Epithelial cell of prostate (primary cell): ENCODE measurements at regions not wholly inside any gene's neighbourhood (a gene's known extent, or its start where the extent isn't known, plus 50 kb on each side); places are given as distances from the start of the nearest gene placed in this dataset.
"Not testable (repeated sequence)": the region's sequence is repeated elsewhere in the genome, so short reads cannot be mapped to it uniquely, and the experiment has no call there.

Source experiments
- DNase-seq: peaks from one replicate; pipeline ENCODE4 v3.0.0-alpha.2; 2011; ENCODE audit warnings: low read depth, low spot score
- H3K27ac ChIP-seq: fragments of 450-650 bp; 2 replicates; pipeline ENCODE4 v1.5.1; 2017; ENCODE audit warnings: mild to moderate bottlenecking

DNA sequence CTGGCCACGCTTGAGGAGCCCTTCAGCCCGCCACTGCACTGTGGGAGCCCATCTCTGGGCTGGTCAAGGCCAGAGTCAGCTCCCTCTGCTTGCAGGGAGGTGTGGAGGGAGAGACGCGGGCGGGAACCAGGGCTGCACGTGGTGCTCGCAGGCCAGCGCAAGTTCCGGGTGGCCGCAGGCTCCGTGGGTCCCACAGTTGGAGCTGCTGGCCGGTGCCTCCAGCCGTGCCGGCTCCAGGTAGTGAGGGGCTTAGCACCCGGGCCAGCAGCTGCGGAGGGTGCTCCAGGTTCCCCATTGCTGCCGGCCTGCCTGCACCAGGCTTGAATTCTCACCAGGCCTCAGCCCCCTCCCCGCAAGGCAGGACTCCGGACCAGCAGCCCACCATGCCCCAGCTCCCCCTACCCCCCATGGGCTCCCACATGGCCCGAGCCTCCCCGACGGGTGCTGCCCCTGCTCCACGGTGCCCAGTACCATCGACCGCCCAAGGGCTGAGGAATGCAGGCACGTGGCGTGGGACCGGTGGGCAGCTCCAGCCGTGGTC, 192.8 kb upstream of the IZUMO3 start:
- no peak for DNase-seq

DNA sequence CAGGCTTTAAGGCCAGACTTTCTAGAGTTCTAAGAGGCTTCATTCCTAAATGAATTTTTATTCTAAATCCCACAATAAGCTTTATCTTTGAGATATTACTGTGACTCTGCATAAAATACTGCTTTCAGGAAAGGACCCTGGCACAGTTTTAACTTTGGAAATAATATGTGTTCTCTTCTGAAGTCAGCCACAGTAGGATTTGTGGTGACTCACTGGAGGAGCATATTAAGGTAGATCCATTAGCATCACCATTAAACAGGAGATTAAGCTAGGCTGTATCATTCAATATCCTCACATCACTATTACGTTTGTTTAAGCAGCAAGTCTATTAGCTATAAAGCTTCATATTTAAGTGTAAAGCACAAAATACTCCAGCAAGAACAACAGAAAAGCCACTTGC, 186.1 kb upstream of the IZUMO3 start:
- no peak for DNase-seq
- no peak overlapping the region for H3K27ac ChIP-seq

More for the DNA sequence above, 192.8 kb upstream of the IZUMO3 start:
- no peak overlapping the region for H3K27ac ChIP-seq

DNA sequence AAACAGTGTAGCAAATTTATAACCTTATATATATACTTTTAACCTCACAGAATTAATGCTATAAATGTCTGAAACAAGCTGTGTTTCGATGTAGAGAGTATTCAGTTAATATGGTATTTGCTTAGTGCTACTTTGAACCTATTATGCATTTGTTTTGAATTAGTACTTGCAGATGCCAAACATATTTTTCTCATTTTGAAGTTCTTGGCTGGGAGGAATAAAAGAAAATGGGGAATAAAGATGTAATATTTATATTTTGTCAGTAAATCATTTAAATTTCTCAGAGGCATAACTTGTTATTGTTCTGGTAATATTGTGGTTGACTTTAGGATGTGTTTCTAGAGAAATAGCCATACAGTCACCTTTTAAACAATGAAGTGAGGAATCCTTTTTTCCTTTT, 175.9 kb upstream of the IZUMO3 start:
- no peak for DNase-seq
- no peak overlapping the region for H3K27ac ChIP-seq

DNA sequence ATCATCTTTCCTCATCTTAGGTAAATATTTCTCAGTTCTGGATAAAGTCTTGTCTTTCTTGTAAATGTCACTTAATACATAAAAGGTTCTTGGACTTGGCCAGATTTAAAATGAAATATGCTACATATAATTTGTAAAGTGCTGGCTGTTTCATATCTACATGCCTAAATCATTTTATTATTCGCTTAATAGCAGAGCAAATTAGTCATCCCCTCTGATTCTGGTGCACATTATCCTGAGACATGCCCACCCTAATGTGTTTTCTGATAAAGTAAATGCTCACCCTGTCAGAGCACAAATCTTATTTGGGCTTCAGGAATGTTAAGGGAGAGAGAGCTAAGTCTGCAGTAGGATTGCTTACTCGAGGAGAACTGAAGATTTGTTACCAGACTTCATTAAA, 166.5 kb upstream of the IZUMO3 start:
- DNase-seq = no peak
- H3K27ac ChIP-seq = no peak overlapping the region

DNA sequence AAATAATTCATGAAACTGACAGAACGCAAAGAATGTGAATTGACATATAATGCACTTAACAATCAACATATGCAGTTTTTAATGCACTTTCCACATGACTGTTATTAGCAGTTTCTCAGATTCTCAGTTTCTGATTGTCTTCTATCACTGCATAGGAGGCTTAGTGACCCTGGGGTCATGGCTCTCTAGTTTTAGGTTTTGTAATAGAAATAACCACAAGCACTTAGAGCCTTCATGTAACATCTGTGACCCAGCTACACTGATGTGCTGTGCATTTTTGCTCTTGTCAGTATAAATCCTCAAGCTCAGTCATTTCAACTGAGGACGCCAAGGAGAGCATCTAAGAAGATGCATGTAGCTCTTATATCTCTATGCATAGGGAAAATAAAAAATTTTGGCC, 163.1 kb upstream of the IZUMO3 start:
- DNase-seq = no peak

DNA sequence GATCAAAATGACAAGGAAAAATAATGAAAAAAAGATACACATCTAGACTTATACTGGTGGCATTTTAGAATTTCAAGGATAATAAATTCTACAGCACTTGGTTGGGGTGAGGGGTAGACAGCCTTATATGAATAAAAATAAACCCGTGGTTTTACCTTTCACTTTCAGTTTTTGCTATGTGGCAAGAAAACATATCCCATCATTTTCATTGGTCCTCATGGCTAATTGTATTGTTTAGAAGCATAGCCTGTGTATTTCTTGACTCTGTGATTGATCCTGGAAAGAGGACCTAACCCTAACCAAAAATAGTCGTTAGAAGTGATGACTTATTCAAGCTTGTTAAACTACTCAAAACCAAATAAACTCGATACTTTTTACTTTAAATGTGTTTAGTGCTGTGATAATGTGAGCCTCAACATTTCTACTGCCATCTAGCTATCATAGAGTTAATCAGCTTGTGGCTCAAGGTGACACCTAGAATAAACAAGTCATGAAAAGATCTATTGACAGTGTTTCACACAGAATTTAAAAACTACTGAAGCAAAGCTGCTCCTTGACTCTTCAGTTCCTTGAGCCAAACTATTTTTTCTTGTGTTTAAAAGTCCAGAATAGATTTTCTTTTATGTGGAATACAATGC, 153.3 kb upstream of the IZUMO3 start:
- no peak overlapping the region for H3K27ac ChIP-seq
- DNase-seq = no peak

More for the DNA sequence above, 163.1 kb upstream of the IZUMO3 start:
- H3K27ac ChIP-seq = no peak overlapping the region

DNA sequence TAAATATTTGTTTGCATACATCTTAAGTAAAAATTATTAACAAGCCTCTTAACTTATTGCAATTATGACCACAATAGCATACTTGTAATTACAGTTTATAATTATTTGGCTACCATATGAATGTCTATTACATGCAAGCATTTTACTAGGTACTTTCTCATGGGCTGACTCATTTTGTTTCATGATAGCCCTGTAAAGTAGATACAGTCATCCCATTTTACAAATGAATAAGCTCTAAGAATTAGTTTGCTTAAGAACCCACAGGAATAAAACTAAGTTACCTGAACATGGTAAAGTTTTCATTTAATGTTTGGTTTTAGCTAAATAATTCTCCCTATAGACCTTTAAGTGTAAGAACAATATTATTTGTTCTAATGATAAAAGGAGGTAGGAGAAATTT, 126.6 kb upstream of the IZUMO3 start:
- DNase-seq = no peak
- no peak overlapping the region for H3K27ac ChIP-seq

DNA sequence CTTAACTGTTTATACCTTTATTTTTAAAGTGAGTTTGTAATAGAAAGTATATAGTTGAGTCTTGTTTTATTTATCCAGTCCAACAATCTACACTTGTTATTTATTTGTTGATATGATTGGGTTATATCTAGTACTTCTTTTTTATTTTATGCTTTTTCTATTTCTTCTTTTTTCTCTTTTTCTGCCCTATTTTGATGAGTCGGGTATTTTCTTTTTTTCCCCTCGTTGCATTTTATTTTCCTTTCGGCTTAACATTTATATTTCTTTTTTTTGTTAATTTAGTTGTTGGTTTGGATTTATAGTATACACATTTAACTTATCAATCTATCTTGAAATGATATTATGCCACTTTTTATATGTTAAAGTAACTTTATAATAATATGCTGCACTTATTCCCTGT, 111.7 kb upstream of the IZUMO3 start:
- no peak for DNase-seq
- no peak overlapping the region for H3K27ac ChIP-seq

DNA sequence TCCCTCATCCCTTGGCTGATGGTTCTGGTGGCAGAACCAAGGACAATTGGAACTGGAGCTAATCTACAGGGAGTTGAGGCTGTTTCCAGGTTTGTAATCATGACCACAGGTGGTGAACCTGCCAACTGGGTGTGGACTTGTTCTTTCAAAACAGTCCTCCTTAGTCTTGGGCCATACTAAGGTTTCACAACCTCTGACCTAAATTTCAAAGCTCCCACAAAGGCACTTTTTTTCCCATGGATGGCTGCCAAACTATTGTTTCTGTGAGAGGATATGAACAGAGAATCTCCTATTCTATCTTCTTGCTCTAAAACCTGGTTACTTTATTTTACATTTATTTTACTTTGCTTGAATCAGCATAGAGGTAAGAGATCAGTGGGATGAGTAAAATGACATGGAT, 106.5 kb upstream of the IZUMO3 start:
- no peak overlapping the region for H3K27ac ChIP-seq
- DNase-seq = no peak

DNA sequence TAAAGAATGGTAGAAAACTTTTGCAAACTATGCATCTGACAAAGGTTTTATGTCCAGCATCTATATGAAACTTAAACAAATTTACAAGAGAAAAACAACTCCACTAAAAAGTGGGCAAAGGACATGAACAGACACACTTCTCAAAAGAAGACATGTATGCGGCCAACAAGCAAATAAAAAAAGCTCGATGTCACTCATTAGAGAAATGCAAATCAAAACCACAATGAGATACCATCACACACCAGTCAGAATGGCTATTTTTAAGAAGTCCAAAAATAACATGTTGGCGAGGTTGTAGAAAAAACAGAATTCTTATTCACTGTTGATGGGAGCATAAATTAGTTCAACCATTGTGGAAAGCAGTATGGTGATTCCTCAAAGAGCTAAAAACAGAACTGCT, 83.1 kb upstream of the IZUMO3 start:
- not testable (repeated sequence) for DNase-seq, H3K27ac ChIP-seq

DNA sequence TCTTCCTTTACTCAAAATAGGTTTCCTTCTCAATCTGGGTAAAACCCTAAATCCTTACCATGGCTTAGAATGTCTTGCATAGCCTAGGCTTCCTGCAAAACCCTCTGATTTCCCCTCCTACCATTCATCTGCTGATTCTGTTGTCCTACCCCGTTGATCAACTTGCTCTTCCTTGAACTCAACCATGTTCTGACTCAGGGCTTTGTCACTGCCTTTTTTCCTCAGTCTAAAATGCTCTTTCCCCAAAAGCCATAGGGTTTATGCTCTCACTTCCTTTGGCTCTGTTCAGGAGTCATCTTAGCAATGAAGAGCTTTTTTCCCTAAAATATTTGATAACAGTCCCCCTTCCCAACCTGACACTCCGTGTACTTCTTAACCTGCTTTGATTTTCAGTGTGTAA, 79.4 kb upstream of the IZUMO3 start:
- no peak overlapping the region for H3K27ac ChIP-seq
- DNase-seq = no peak

DNA sequence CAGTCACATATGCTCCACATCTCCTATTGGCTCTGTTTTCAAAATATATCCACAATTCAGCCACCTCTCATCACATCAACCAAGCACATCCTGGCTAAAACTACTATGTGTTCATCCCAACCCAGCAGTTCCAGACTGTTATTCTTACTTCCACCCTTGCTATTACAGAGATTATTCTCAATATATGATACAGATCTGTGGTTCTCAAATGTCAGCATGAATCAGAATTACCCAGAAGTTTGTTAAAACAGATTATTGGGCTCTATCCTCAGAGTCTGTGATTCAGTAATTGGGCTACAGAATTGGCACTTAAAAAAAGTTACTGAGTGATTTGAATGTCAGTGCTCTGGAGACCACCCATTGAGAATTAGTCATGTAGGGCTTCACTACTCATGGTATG, 78.8 kb upstream of the IZUMO3 start:
- DNase-seq = no peak
- no peak overlapping the region for H3K27ac ChIP-seq

DNA sequence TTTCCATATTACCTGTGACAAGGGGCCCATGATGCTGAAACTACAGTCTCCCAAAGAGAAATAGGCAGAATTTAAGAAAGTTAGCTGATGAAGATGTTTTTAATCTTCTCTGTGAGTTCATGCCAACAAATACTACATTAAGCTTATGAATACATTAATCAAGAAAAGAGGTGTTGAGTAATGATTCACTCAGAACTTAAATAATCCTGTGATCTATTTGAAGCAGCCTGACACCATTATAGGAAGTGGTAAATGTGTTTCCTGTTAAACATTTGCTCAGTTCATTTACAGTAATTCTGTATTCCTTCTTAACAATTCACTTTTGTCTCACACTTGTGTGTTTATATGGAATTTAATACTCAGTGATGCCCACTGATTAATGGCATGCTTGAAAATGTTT, 75.0 kb upstream of the IZUMO3 start:
- no peak for DNase-seq
- H3K27ac ChIP-seq = no peak overlapping the region

DNA sequence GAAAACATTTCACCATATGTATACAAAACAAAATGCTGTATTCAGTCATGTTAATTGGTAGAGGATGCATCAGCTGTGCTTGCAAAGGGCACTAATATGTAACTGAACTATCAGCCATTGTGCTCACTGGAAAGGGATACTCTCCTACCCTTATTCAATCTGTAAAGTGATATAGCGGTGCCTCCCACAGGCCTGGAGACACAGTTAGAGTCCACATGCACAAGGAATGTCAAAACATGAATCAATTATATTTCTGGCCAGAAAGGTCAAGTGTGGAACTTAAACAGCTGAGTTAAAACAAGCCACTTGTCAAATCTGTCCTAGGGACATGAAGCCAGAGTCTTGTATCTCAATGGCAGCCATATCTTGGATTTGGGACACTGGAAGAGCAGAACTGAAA, 71.2 kb upstream of the IZUMO3 start:
- DNase-seq = no peak

DNA sequence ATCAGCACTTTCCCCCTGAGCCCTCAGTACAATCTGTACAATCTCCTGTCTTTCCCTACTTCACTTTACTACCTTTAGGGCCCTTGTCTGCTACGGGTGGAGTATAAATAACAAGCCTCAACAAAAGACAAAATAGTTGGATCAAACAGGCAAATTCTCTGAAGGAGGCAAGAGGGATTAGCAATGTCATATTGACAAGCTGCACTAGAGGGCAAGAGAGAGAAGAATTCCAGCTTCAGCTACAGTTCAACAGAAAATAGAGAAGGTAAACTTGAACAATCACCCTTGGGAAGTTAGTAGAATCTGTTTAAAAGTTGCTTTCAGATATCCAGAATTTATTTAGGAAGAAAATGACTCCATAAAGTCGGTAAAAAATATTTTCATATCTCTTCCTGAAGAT, 68.4 kb upstream of the IZUMO3 start:
- no peak for DNase-seq
- H3K27ac ChIP-seq = no peak overlapping the region

More for the DNA sequence above, 71.2 kb upstream of the IZUMO3 start:
- no peak overlapping the region for H3K27ac ChIP-seq

DNA sequence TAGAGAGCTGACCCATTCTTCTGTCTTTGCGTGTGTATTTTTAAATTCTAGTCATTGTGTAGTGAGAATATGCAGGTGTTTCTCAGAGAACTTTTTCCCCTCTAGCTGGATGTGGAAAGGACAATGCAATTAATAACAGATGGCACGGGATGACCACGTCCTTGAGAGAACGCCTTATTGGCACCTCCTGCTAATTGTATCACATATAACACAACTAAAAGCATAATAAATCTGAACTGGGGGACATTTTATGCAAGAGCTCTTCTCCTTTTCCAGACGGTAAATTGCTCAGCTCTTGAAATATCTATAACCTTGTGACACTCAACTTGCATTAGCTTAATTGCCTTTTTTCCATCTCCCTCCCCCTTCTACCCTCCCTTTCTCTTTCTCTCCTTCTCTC, 62.9 kb upstream of the IZUMO3 start:
- no peak overlapping the region for H3K27ac ChIP-seq
- DNase-seq = no peak

DNA sequence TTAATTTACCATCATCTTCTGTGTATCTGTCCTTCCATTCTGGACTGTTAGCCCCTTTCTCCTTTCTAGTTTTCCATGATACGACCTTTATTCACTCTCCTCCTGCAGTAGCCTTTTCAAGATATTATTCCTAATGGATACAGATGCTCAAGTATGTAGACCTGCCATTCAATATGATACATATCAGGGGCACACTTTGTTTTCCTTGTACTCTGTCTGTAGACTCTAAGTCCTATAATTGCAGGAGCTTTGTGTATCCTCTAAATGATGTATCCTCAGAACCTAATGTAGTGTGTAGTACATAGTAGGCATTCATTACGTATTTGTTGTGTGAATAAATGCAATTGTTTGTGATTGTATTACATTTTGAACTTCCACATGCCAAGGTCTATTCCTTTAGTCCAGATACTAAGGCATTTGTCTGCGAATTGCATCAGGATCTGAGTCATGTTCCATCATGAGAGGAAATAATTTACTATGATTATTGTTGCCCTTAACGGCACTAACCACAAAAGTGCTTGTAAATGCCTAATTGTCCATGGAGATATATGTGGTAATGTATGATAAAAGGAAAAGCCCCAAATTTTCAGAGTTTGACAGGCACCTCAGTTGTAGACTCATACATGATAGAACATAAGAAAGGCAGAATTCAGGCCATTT, 57.1 kb upstream of the IZUMO3 start:
- H3K27ac ChIP-seq = peak overlapping the region; percentile 32
- DNase-seq = peak; percentile 6
